Peyer's patch (tissue), 4 donors: ENCODE measurements at regions not wholly inside any gene's neighbourhood (a gene's known extent, or its start where the extent isn't known, plus 50 kb on each side); places are given as distances from the start of the nearest gene placed in this dataset.

Experiments used
- POLR2A ChIP-seq, 2 donors: fragments of 450-650 bp; IDR thresholded peaks; one replicate each; pipeline ENCODE4 v1.5.1; 2017; ENCODE audit warnings: antibody characterized with exemption in 2 of 2, mild to moderate bottlenecking in 2 of 2, moderate library complexity in 2 of 2
- TF ChIP-seq, protein P1 (sequence below), 6 experiments: fragments of 450-650 bp in 4 of 6; fragments of 200-600 bp in 2 of 6; sonication (generic) in 1 of 6; IDR thresholded peaks; one replicate each; pipeline ENCODE4 v1.5.1; 2017 to 2019; ENCODE audit warnings: antibody characterized with exemption in 6 of 6, mild to moderate bottlenecking in 3 of 6, moderate library complexity in 1 of 6

- TF ChIP-seq, protein P1, sequence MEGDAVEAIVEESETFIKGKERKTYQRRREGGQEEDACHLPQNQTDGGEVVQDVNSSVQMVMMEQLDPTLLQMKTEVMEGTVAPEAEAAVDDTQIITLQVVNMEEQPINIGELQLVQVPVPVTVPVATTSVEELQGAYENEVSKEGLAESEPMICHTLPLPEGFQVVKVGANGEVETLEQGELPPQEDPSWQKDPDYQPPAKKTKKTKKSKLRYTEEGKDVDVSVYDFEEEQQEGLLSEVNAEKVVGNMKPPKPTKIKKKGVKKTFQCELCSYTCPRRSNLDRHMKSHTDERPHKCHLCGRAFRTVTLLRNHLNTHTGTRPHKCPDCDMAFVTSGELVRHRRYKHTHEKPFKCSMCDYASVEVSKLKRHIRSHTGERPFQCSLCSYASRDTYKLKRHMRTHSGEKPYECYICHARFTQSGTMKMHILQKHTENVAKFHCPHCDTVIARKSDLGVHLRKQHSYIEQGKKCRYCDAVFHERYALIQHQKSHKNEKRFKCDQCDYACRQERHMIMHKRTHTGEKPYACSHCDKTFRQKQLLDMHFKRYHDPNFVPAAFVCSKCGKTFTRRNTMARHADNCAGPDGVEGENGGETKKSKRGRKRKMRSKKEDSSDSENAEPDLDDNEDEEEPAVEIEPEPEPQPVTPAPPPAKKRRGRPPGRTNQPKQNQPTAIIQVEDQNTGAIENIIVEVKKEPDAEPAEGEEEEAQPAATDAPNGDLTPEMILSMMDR (IDR thresholded peaks at IDR 0.05) = no peak
- TF ChIP-seq POLR2A (IDR thresholded peaks at IDR 0.05) = no peak
Observed at GRCh38 chr6:164166996-164167395, 752.5 kb downstream of the QKI start.
